NT2/D1 (cell line): ENCODE measurements at regions not wholly inside any gene's neighbourhood (a gene's known extent, or its start where the extent isn't known, plus 50 kb on each side); places are given as distances from the start of the nearest gene placed in this dataset.

Experiments used
- SUZ12 ChIP-seq: IDR thresholded peaks from 2 replicates; pipeline ENCODE4 v1.6.1; 2011; ENCODE audit not compliant: insufficient read length, insufficient read depth; ENCODE audit errors: extremely low read depth
- YY1 ChIP-seq: IDR thresholded peaks from 2 replicates; pipeline ENCODE4 v1.6.1; 2011; ENCODE audit not compliant: insufficient read length, insufficient read depth
- ZNF274 ChIP-seq: IDR thresholded peaks from 2 replicates; pipeline ENCODE4 v1.6.1; 2011; ENCODE audit warnings: mild to moderate bottlenecking, low read depth, low read length

DNA sequence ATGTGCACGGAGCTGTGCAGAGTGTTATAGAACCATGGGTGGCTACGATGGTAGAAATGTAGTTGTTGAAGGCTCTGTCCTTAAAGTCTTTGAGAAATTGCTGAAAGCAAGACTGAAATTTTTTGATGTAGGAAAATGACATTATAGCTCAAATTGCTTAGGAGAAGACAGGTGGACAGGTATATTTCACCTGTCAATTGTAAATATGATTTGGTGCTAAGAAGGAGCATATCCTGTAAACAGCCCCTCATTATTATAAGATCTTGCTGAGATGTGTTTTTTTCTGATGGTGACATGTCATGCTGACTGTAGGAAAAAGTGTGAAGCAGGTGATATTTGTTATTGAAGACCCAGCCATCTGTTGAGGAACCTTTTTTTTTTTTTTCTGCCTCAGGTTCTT, 377.9 kb downstream of the PSAT1 start:
- TF ChIP-seq YY1 (no peak), ZNF274 (no peak), SUZ12 (no peak)
